HCT116 (cell line): ENCODE measurements at regions not wholly inside any gene's neighbourhood (a gene's known extent, or its start where the extent isn't known, plus 50 kb on each side); places are given as distances from the start of the nearest gene placed in this dataset.

Experiments used
- ATF3 ChIP-seq: IDR thresholded peaks from 2 replicates; pipeline ENCODE4 v1.6.1; 2012
- CEBPB ChIP-seq: IDR thresholded peaks from 2 replicates; pipeline ENCODE4 v1.6.1; 2012; ENCODE audit warnings: low read depth
- CTCF ChIP-seq, 3 experiments: fragments of 200-600 bp in 1 of 3; sonication (generic) in 1 of 3; IDR thresholded peaks in 2 of 3; conservative IDR thresholded peaks in 1 of 3; 2 replicates each; pipeline ENCODE4 v1.5.1; 2012 to 2017; ENCODE audit warnings: low read depth in 2 of 3, low read length in 2 of 3, antibody characterized with exemption in 1 of 3, borderline replicate concordance in 1 of 3, control low read depth in 1 of 3, mild to moderate bottlenecking in 1 of 3, mixed read lengths in 1 of 3, mixed run types in 1 of 3, moderate library complexity in 1 of 3; ENCODE audit not compliant: insufficient read depth in 1 of 3
- EZH2phosphoT487 ChIP-seq: fragments of 200-600 bp; IDR thresholded peaks from 2 replicates; pipeline ENCODE4 v1.6.1; 2018; ENCODE audit warnings: antibody characterized with exemption, borderline replicate concordance
- JUND ChIP-seq: IDR thresholded peaks from 2 replicates; pipeline ENCODE4 v1.6.1; 2012
- MAX ChIP-seq: IDR thresholded peaks from 2 replicates; pipeline ENCODE4 v1.6.1; 2012
- POLR2A ChIP-seq: IDR thresholded peaks from 2 replicates; pipeline ENCODE4 v1.7.0; 2011; ENCODE audit warnings: borderline replicate concordance; ENCODE audit not compliant: insufficient read depth, insufficient read length; ENCODE audit errors: extremely low read depth
- POLR2AphosphoS5 ChIP-seq: IDR thresholded peaks from 2 replicates; pipeline ENCODE4 v1.6.1; 2011; ENCODE audit warnings: mild to moderate bottlenecking, low read depth, low read length, moderate library complexity
- RAD21 ChIP-seq: IDR thresholded peaks from 2 replicates; pipeline ENCODE4 v1.6.1; 2012; ENCODE audit warnings: low read depth, mild to moderate bottlenecking
- SIN3A ChIP-seq: IDR thresholded peaks from 2 replicates; pipeline ENCODE4 v1.6.1; 2012; ENCODE audit warnings: low read depth

- TF ChIP-seq CTCF (IDR thresholded peaks at IDR 0.05 in 2 of 3, conservative IDR thresholded peaks at IDR 0.05 in 1 of 3; ENCODE audit: borderline replicate concordance in 1 of 3, insufficient read depth in 1 of 3, low read depth in 2 of 3, low read length in 2 of 3) (no peak), POLR2A (no peak), ATF3 (no peak), EZH2phosphoT487 (no peak), SIN3A (no peak), JUND (no peak), POLR2AphosphoS5 (no peak), CEBPB (no peak), RAD21 (no peak), MAX (no peak)
Measured at GRCh38 chr13:110978390-110978789, 63.5 kb upstream of the ANKRD10 start.
